Glomerular visceral epithelial cell (primary cell): ENCODE measurements at regions not wholly inside any gene's neighbourhood (a gene's known extent, or its start where the extent isn't known, plus 50 kb on each side); places are given as distances from the start of the nearest gene placed in this dataset.
"Not testable (repeated sequence)": the region's sequence is repeated elsewhere in the genome, so short reads cannot be mapped to it uniquely, and the experiment has no call there.

ENCODE experiments used
- DNase-seq: peaks from one replicate; pipeline ENCODE4 v3.0.0-alpha.2; 2016; ENCODE audit errors: extremely low spot score

- no peak for DNase-seq
Measured at GRCh38 chr2:150107170-150107569, 380.3 kb downstream of the RND3 start.

- no peak for DNase-seq
Measured at GRCh38 chr2:150101947-150102346, 385.5 kb downstream of the RND3 start.

GRCh38 chr2:150100834-150101233, 386.6 kb downstream of the RND3 start:
- no peak for DNase-seq

GRCh38 chr2:150100336-150100735, 387.1 kb downstream of the RND3 start:
- DNase-seq, result no peak

- DNase-seq, result no peak
Measured at GRCh38 chr2:150099805-150100204, 387.7 kb downstream of the RND3 start.

GRCh38 chr2:150097901-150098531, 389.5 kb downstream of the RND3 start:
- DNase-seq, result no peak

- DNase-seq, result no peak
Measured at GRCh38 chr2:150097402-150097801, 390.1 kb downstream of the RND3 start.

- DNase-seq, result no peak
Measured at GRCh38 chr2:150095361-150096095, 391.9 kb downstream of the RND3 start.

- no peak for DNase-seq
Measured at GRCh38 chr2:150091846-150092245, 395.6 kb downstream of the RND3 start.

- DNase-seq, result no peak
Measured at GRCh38 chr2:150090031-150090430, 397.4 kb downstream of the RND3 start.

GRCh38 chr2:150088538-150088937, 398.9 kb downstream of the RND3 start:
- no peak for DNase-seq

- DNase-seq, result no peak
Measured at GRCh38 chr2:150085478-150085877, 402.0 kb downstream of the RND3 start.

GRCh38 chr2:150081775-150082481, 405.5 kb downstream of the RND3 start:
- DNase-seq, result no peak

- DNase-seq, result peak; percentile 21
Measured at GRCh38 chr2:150076281-150076680, 411.2 kb downstream of the RND3 start.

GRCh38 chr2:150075831-150076230, 411.6 kb downstream of the RND3 start:
- DNase-seq, result peak; percentile 39

- no peak for DNase-seq
Measured at GRCh38 chr2:150066490-150066889, 421.0 kb downstream of the RND3 start.

- DNase-seq, result no peak
Measured at GRCh38 chr2:150063931-150064548, 423.4 kb downstream of the RND3 start.

GRCh38 chr2:150063432-150063889, 424.0 kb downstream of the RND3 start:
- peak; percentile 26 for DNase-seq

- DNase-seq, result no peak
Measured at GRCh38 chr2:150062416-150062815, 425.1 kb downstream of the RND3 start.

GRCh38 chr2:150060341-150060740, 427.1 kb downstream of the RND3 start:
- DNase-seq, result no peak

GRCh38 chr2:150059676-150060075, 427.8 kb downstream of the RND3 start:
- not testable (repeated sequence) for DNase-seq

GRCh38 chr2:150052457-150052856, 435.0 kb downstream of the RND3 start:
- no peak for DNase-seq
